ENCODE measurements at regions not wholly inside any gene's neighbourhood (a gene's known extent, or its start where the extent isn't known, plus 50 kb on each side); places are given as distances from the start of the nearest gene placed in this dataset.

GRCh38 chr7:51619880-51620279 lies 303.3 kb upstream of the COBL start:
- no peak for TF ChIP-seq ELF4 (IDR thresholded peaks at IDR 0.05)
- no peak for TF ChIP-seq SP1 (IDR thresholded peaks at IDR 0.05)
- no peak for TF ChIP-seq ZNF384 (IDR thresholded peaks at IDR 0.05)
- TF ChIP-seq FOXK2 (IDR thresholded peaks at IDR 0.05), result no peak
- no peak for TF ChIP-seq NFRKB (IDR thresholded peaks at IDR 0.05)
- TF ChIP-seq LEF1 (IDR thresholded peaks at IDR 0.05; ENCODE audit: borderline replicate concordance), result no peak
- no peak for TF ChIP-seq TARDBP (IDR thresholded peaks at IDR 0.05)
- no peak for TF ChIP-seq ARNT (IDR thresholded peaks at IDR 0.05)
- TF ChIP-seq BHLHE40 (IDR thresholded peaks at IDR 0.05; ENCODE audit: borderline replicate concordance), result no peak

Data from HEK293T (cell line).